Hepatocyte (in vitro differentiated cells): ENCODE measurements at regions not wholly inside any gene's neighbourhood (a gene's known extent, or its start where the extent isn't known, plus 50 kb on each side); places are given as distances from the start of the nearest gene placed in this dataset.

ENCODE experiments used
- DNase-seq: peaks from one replicate; pipeline ENCODE4 v3.0.0-alpha.2; 2016; ENCODE audit warnings: low spot score
- H2AFZ ChIP-seq: fragments of 200-600 bp; sonication (generic); 2 replicates; pipeline ENCODE4 v1.6.0; 2016; ENCODE audit warnings: antibody characterized with exemption, mild to moderate bottlenecking
- H3K27ac ChIP-seq: fragments of 200-600 bp; sonication (generic); 2 replicates; pipeline ENCODE4 v1.5.1; 2016; ENCODE audit warnings: mild to moderate bottlenecking
- H3K27me3 ChIP-seq: fragments of 200-600 bp; sonication (generic); 2 replicates; pipeline ENCODE4 v1.6.1; 2016
- H3K36me3 ChIP-seq: fragments of 200-600 bp; sonication (generic); replicated peaks from 2 replicates; pipeline ENCODE4 v1.5.1; 2016; ENCODE audit warnings: low read depth; ENCODE audit not compliant: insufficient read depth
- H3K4me1 ChIP-seq: fragments of 200-600 bp; sonication (generic); 2 replicates; pipeline ENCODE4 v1.5.1; 2016; ENCODE audit warnings: mild to moderate bottlenecking, moderate library complexity; ENCODE audit not compliant: insufficient read depth
- H3K4me2 ChIP-seq: fragments of 200-600 bp; sonication (generic); 2 replicates; pipeline ENCODE4 v1.6.0; 2016
- H3K4me3 ChIP-seq: fragments of 200-600 bp; sonication (generic); 2 replicates; pipeline ENCODE4 v1.5.1; 2016; ENCODE audit warnings: mild to moderate bottlenecking
- H3K79me2 ChIP-seq: fragments of 200-600 bp; sonication (generic); 2 replicates; pipeline ENCODE4 v1.6.0; 2017; ENCODE audit warnings: mild to moderate bottlenecking
- H3K9me2 ChIP-seq: fragments of 200-600 bp; sonication (generic); replicated peaks from 2 replicates; pipeline ENCODE4 v1.6.0; 2017; ENCODE audit warnings: mild to moderate bottlenecking; ENCODE audit not compliant: insufficient read depth
- H3K9me3 ChIP-seq: fragments of 200-600 bp; sonication (generic); 2 replicates; pipeline ENCODE4 v1.5.1; 2016; ENCODE audit warnings: low read depth, mild to moderate bottlenecking
- H4K20me1 ChIP-seq: fragments of 200-600 bp; sonication (generic); 2 replicates; pipeline ENCODE4 v1.6.0; 2016; ENCODE audit warnings: mild to moderate bottlenecking; ENCODE audit not compliant: insufficient read depth, poor library complexity, severe bottlenecking
- EZH2 ChIP-seq: fragments of 200-600 bp; sonication (generic); IDR thresholded peaks from 2 replicates; pipeline ENCODE4 v1.6.1; 2016; ENCODE audit warnings: antibody characterized with exemption, mild to moderate bottlenecking, borderline replicate concordance
- EZH2phosphoT487 ChIP-seq: fragments of 200-600 bp; sonication (generic); IDR thresholded peaks from one replicate; pipeline ENCODE4 v1.6.1; 2018; ENCODE audit warnings: antibody characterized with exemption, mild to moderate bottlenecking, low read depth, moderate library complexity; ENCODE audit not compliant: unreplicated experiment, severe bottlenecking
- WGBS: methylation state at CpG from one replicate; pipeline ENCODE4 v1.1.6; 2016; ENCODE audit warnings: low lambda C conversion rate; ENCODE audit errors: missing lambda C conversion rate; 5-methylcytosine and 5-hydroxymethylcytosine counted together
- TF ChIP-seq, protein P1 (sequence below): fragments of 200-600 bp; sonication (generic); IDR thresholded peaks from 2 replicates; pipeline ENCODE4 v1.5.1; 2016; ENCODE audit warnings: antibody characterized with exemption, mild to moderate bottlenecking; ENCODE audit not compliant: poor library complexity

DNA sequence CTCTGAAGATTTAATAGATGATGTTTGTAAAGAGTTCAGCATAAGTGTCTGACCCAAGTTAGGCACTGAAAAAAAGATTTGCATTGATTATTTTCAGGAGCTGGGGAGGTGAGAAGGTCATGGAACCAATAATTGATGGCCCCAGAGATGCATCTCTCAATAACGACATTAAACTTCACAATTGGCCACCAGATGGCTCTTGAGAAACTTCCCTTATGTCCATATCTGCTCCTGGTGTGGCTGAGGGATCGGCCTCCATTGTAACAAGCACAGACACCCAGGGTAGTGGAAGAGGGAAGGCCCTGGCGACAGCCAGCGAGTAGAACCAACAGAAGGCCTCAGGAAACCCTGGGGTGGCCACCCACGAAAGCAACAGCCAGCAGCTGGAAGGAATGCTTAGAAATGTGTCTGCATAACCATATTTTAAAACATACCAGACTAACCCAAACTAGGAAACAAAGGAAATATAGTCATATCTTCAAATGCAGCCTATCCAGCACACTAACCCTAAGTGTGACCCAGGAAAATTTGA, 536.7 kb downstream of the SOX2 start:
- H3K79me2 ChIP-seq = no peaks in the 10 kb centered on the region
- no peaks in the 10 kb centered on the region for H3K27me3 ChIP-seq
- no peaks in the 10 kb centered on the region for H3K36me3 ChIP-seq
- DNase-seq = no peak
- H3K9me2 ChIP-seq = no peaks in the 10 kb centered on the region
- H2AFZ ChIP-seq = no peak overlapping the region
- 80% methylated on average over 5 of the region's 5 CpGs for WGBS
- H3K27ac ChIP-seq = no peak overlapping the region
- no peaks in the 10 kb centered on the region for H4K20me1 ChIP-seq
- no peak overlapping the region for H3K4me2 ChIP-seq
- no peak overlapping the region for H3K4me3 ChIP-seq
- H3K4me1 ChIP-seq = no peaks in the 10 kb centered on the region
- TF ChIP-seq EZH2phosphoT487 (no peak), EZH2 (no peak)
- TF ChIP-seq, protein P1, sequence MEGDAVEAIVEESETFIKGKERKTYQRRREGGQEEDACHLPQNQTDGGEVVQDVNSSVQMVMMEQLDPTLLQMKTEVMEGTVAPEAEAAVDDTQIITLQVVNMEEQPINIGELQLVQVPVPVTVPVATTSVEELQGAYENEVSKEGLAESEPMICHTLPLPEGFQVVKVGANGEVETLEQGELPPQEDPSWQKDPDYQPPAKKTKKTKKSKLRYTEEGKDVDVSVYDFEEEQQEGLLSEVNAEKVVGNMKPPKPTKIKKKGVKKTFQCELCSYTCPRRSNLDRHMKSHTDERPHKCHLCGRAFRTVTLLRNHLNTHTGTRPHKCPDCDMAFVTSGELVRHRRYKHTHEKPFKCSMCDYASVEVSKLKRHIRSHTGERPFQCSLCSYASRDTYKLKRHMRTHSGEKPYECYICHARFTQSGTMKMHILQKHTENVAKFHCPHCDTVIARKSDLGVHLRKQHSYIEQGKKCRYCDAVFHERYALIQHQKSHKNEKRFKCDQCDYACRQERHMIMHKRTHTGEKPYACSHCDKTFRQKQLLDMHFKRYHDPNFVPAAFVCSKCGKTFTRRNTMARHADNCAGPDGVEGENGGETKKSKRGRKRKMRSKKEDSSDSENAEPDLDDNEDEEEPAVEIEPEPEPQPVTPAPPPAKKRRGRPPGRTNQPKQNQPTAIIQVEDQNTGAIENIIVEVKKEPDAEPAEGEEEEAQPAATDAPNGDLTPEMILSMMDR = no peak
- H3K9me3 ChIP-seq = no peaks in the 10 kb centered on the region

DNA sequence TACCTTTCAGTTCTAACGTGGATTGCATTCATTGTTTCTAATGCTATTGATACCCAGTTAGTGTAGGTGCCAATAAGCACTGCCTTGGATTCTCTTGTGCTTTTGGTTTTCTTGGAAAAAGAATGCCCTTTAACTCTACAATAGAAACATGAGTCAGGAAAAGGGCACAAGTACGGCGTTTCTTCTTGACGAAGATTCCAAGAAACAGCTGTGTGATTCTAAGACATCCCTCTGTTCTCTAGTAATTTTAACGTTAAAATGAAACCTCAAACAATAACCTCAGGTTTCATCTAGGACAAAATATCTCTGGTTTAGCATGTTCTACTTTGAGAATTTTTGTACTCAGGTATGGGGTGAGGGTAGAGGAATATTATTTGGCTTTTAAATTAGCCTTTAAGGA, 540.5 kb upstream of the ATP11B start:
- H3K36me3 ChIP-seq = no peaks in the 10 kb centered on the region
- no peaks in the 10 kb centered on the region for H4K20me1 ChIP-seq
- no peaks in the 10 kb centered on the region for H3K79me2 ChIP-seq
- no peak overlapping the region for H3K4me3 ChIP-seq
- H3K4me2 ChIP-seq = no peak overlapping the region
- no peaks in the 10 kb centered on the region for H3K27me3 ChIP-seq
- H3K9me2 ChIP-seq = no peaks in the 10 kb centered on the region
- WGBS = 88% methylated on average over 5 of the region's 5 CpGs
- H3K27ac ChIP-seq = no peak overlapping the region
- no peak overlapping the region for H2AFZ ChIP-seq
- TF ChIP-seq, protein P1 = no peak
- TF ChIP-seq EZH2phosphoT487 (no peak), EZH2 (no peak)
- no peak for DNase-seq
- H3K4me1 ChIP-seq = no peaks in the 10 kb centered on the region
- H3K9me3 ChIP-seq = no peaks in the 10 kb centered on the region

- no peaks in the 10 kb centered on the region for H3K9me2 ChIP-seq
Measured at GRCh38 chr3:182255158-182255557, 538.1 kb upstream of the ATP11B start.

More at GRCh38 chr3:182255158-182255557, 538.1 kb upstream of the ATP11B start:
- DNase-seq = no peak
- no peaks in the 10 kb centered on the region for H3K4me1 ChIP-seq
- no peak overlapping the region for H3K4me3 ChIP-seq
- no peak overlapping the region for H3K27ac ChIP-seq
- no peak overlapping the region for H3K4me2 ChIP-seq
- no peak overlapping the region for H2AFZ ChIP-seq
- peaks cover 5% of the 10 kb centered on the region for H3K27me3 ChIP-seq
- H3K79me2 ChIP-seq = no peaks in the 10 kb centered on the region
- no peaks in the 10 kb centered on the region for H3K9me3 ChIP-seq
- TF ChIP-seq, protein P1 = no peak
- no peak for TF ChIP-seq EZH2phosphoT487
- no peak for TF ChIP-seq EZH2
- H4K20me1 ChIP-seq = no peaks in the 10 kb centered on the region
- H3K36me3 ChIP-seq = no peaks in the 10 kb centered on the region
- WGBS = 84% methylated on average over 2 of the region's 2 CpGs
